GM23248 (cell line): ENCODE measurements at regions not wholly inside any gene's neighbourhood (a gene's known extent, or its start where the extent isn't known, plus 50 kb on each side); places are given as distances from the start of the nearest gene placed in this dataset.

Experiments used
- DNase-seq: peaks from one replicate; pipeline ENCODE4 v3.0.0-alpha.2; 2015
- H2AFZ ChIP-seq: fragments of 200-600 bp; sonication (generic); 2 replicates; pipeline ENCODE4 v1.6.1; 2016; ENCODE audit warnings: antibody characterized with exemption
- H3F3A ChIP-seq: fragments of 200-600 bp; sonication (generic); 2 replicates; pipeline ENCODE4 v1.6.1; 2016; ENCODE audit warnings: mild to moderate bottlenecking, antibody characterized with exemption, mixed run types; ENCODE audit not compliant: insufficient read depth
- H3K27ac ChIP-seq: fragments of 200-600 bp; sonication (generic); 2 replicates; pipeline ENCODE4 v1.5.1; 2016; ENCODE audit warnings: mild to moderate bottlenecking
- H3K27me3 ChIP-seq: fragments of 200-600 bp; sonication (generic); replicated peaks from 2 replicates; pipeline ENCODE4 v1.6.1; 2016; ENCODE audit warnings: mild to moderate bottlenecking; ENCODE audit not compliant: insufficient read depth
- H3K36me3 ChIP-seq: fragments of 200-600 bp; sonication (generic); 2 replicates; pipeline ENCODE4 v1.6.1; 2016; ENCODE audit warnings: low read depth, mild to moderate bottlenecking
- H3K4me1 ChIP-seq: fragments of 200-600 bp; sonication (generic); 2 replicates; pipeline ENCODE4 v1.6.1; 2016; ENCODE audit warnings: mild to moderate bottlenecking; ENCODE audit not compliant: insufficient read depth
- H3K4me2 ChIP-seq: fragments of 200-600 bp; sonication (generic); one replicate; pipeline ENCODE4 v1.6.1; 2016; ENCODE audit warnings: mild to moderate bottlenecking; ENCODE audit not compliant: unreplicated experiment
- H3K4me3 ChIP-seq: fragments of 200-600 bp; sonication (generic); 2 replicates; pipeline ENCODE4 v1.5.1; 2016; ENCODE audit warnings: mild to moderate bottlenecking
- H3K79me2 ChIP-seq: fragments of 200-600 bp; sonication (generic); 2 replicates; pipeline ENCODE4 v1.6.1; 2016; ENCODE audit warnings: mild to moderate bottlenecking; ENCODE audit not compliant: insufficient read depth
- H3K9ac ChIP-seq: fragments of 200-600 bp; sonication (generic); 2 replicates; pipeline ENCODE4 v1.6.1; 2016; ENCODE audit warnings: mild to moderate bottlenecking
- H3K9me2 ChIP-seq: fragments of 200-600 bp; sonication (generic); 2 replicates; pipeline ENCODE4 v1.6.1; 2016; ENCODE audit warnings: mixed run types, mild to moderate bottlenecking, moderate library complexity; ENCODE audit not compliant: insufficient read depth
- H3K9me3 ChIP-seq: fragments of 200-600 bp; sonication (generic); one replicate; pipeline ENCODE4 v1.6.1; 2017; ENCODE audit warnings: low read depth
- H4K20me1 ChIP-seq: fragments of 200-600 bp; sonication (generic); 2 replicates; pipeline ENCODE4 v1.6.0; 2016; ENCODE audit not compliant: insufficient read depth
- EZH2 ChIP-seq: fragments of 200-600 bp; sonication (generic); IDR thresholded peaks from 2 replicates; pipeline ENCODE4 v1.6.1; 2018; ENCODE audit warnings: antibody characterized with exemption, mild to moderate bottlenecking; ENCODE audit not compliant: insufficient read depth, poor library complexity, severe bottlenecking
- EZH2phosphoT487 ChIP-seq: fragments of 200-600 bp; sonication (generic); IDR thresholded peaks from 2 replicates; pipeline ENCODE4 v1.6.1; 2018; ENCODE audit warnings: antibody characterized with exemption, moderate library complexity, mild to moderate bottlenecking, low read depth; ENCODE audit not compliant: insufficient read depth
- WGBS, 2 experiments: methylation state at CpG; one replicate each; pipeline ENCODE4 v1.1.6; 2015 to 2017; ENCODE audit warnings: low lambda C conversion rate in 2 of 2, low coverage in 1 of 2; ENCODE audit errors: missing lambda C conversion rate in 2 of 2; 5-methylcytosine and 5-hydroxymethylcytosine counted together
- in situ Hi-C: fragments of 300-500 bp; cut with MboI; formaldehyde crosslinking; loops from 2 replicates; pipeline ENCODE4 v1.15.0; 2020

DNA sequence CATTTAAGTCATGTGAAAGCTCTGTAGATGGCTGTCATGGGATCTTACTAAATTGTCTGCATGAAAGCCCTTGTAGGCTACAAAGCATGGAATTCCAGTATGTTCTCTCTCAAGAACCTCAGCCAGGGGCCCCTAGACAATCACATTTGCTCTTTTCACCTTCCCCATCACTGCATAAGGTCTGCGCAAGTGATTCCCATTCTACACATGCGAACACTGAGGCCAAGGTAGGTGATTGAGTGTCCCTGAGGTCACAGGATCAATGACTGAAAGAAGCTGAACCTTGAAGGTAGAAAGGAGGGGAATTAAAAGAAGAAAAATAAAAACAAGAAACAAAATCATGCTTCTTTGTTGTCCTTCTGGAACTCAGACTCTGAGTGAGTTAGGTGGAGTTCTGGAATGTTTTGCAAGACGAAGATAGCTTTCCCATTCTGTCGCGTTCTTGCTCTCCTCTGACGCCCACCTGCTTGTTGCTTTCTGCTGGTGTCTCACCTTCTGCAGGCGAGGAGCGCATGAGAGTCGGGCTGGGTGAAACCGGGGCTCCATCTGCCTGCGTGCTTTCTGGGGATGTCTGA lies 79.9 kb downstream of the SPRING1 start:
- peaks cover 12% of the 10 kb centered on the region; the same call in 1 of the 2 replicates for H3F3A ChIP-seq
- H3K4me1 ChIP-seq = peaks cover 11% of the 10 kb centered on the region
- no peaks in the 10 kb centered on the region for H3K79me2 ChIP-seq
- H4K20me1 ChIP-seq = no peaks in the 10 kb centered on the region
- H3K9ac ChIP-seq = 0 out of 2 replicates have a peak overlapping the region, but pooled peaks have one; percentile 1
- in situ Hi-C loops = no loop called here
- H3K9me3 ChIP-seq = no peaks in the 10 kb centered on the region
- no peak for DNase-seq
- no peaks in the 10 kb centered on the region for H3K9me2 ChIP-seq
- 0 out of 2 replicates have a peak, but pooled peaks cover 5% of the 10 kb centered on the region for H3K27me3 ChIP-seq
- peak overlapping the region; percentile 82 for H3K4me2 ChIP-seq
- no peak for TF ChIP-seq EZH2
- TF ChIP-seq EZH2phosphoT487 = no peak
- no peaks in the 10 kb centered on the region for H3K36me3 ChIP-seq
- peak overlapping the region; percentile 62 for H3K4me3 ChIP-seq
- 24 to 27% methylated on average over 11 of the region's 11 CpGs for WGBS, 2 experiments
- peak overlapping the region; percentile 68 for H2AFZ ChIP-seq
- no peak overlapping the region for H3K27ac ChIP-seq

DNA sequence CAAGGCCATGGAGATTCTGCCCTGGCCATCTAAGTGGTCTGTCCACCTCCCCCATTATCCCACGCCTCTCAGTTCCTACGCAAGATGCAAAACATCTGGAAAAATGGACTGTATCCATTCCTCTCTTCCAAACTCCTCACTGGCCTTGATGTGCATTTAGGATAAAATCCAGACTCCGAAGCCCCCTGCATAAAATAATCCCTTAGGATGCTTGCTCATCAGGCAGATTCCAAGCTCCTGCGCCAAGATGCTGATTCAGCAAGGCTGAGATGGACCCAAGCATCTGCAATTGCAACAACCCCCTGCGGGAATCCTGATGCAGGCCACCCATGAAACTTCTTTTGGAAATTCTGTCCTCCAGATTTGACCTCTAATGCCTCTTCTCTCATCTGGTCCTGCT lies 81.6 kb downstream of the SPRING1 start:
- in situ Hi-C loops = no loop called here
- TF ChIP-seq EZH2 (no peak), EZH2phosphoT487 (no peak)
- Histone ChIP-seq H3K36me3 (no peaks in the 10 kb centered on the region), H3K4me3 (no peak overlapping the region), H3K27ac (no peak overlapping the region), H3K4me1 (peaks cover 11% of the 10 kb centered on the region), H3K9me2 (no peaks in the 10 kb centered on the region), H3K27me3 (no peaks in the 10 kb centered on the region; the same call in 1 of the 2 replicates), H4K20me1 (no peaks in the 10 kb centered on the region), H2AFZ (no peak overlapping the region), H3K9me3 (no peaks in the 10 kb centered on the region), H3F3A (peaks cover 12% of the 10 kb centered on the region; the same call in 1 of the 2 replicates), H3K79me2 (no peaks in the 10 kb centered on the region), H3K4me2 (no peak overlapping the region), H3K9ac (no peak overlapping the region)
- DNase-seq = no peak
- 82 to 89% methylated on average over 5 of the region's 5 CpGs for WGBS, 2 experiments

DNA sequence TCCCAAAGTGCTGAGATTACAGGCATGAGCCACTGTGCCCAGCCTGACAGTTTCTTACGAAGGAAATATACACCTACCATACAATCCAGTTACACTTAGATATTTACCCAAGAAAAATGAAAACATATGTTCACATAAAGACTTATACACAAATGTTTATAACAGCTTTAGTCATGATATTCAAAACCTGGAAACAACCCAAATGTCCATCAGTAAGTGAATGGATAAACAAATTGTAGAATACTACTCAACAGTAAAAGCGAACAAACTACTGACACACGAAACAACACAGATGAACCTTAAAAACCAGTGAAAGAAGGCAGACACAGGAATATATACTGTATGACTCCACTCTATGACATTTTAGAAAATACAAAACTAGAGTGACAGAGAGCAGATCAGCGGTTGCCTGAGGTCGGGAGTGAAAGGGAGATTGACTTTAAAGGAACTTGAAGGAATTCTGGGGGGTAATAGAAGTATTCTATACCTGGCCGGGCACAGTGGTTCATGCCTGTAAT lies 83.6 kb downstream of the SPRING1 start:
- H3K27me3 ChIP-seq = no peaks in the 10 kb centered on the region; the same call in 1 of the 2 replicates
- H3K4me1 ChIP-seq = peaks cover 5% of the 10 kb centered on the region; the same call in 1 of the 2 replicates
- TF ChIP-seq EZH2phosphoT487 (no peak), EZH2 (no peak)
- H3F3A ChIP-seq = peaks cover 5% of the 10 kb centered on the region; the same call in 1 of the 2 replicates
- H3K27ac ChIP-seq = no peak overlapping the region
- H3K79me2 ChIP-seq = no peaks in the 10 kb centered on the region
- no peaks in the 10 kb centered on the region for H4K20me1 ChIP-seq
- no peak overlapping the region for H2AFZ ChIP-seq
- H3K36me3 ChIP-seq = no peaks in the 10 kb centered on the region
- H3K9me2 ChIP-seq = no peaks in the 10 kb centered on the region
- DNase-seq = no peak
- H3K4me3 ChIP-seq = no peak overlapping the region
- H3K4me2 ChIP-seq = no peak overlapping the region
- H3K9ac ChIP-seq = no peak overlapping the region
- no peaks in the 10 kb centered on the region for H3K9me3 ChIP-seq
- 92 to 93% methylated on average over 6 of the region's 6 CpGs for WGBS, 2 experiments
- in situ Hi-C loops = no loop called here

DNA sequence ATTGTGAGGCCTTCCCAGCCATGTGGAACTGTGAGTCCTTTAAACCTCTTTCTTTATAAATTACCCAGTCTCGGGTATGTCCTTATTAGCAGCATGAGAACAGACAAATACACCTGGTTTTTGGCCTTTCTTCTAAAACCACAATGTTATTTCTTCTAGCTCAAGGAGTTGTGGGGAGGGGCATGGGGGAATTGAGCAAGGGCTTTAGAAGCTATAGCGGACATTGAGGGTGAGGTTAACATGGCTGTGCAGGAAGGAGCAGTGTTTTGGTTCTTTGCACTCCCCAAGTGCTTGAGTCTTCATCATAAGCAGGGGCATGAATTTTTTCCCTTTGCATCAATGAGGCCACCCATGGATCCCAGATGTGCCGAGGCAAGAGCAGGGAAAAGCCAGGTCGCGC lies 86.8 kb downstream of the SPRING1 start:
- Histone ChIP-seq H3F3A (no peaks in the 10 kb centered on the region), H4K20me1 (no peaks in the 10 kb centered on the region), H3K9me2 (no peaks in the 10 kb centered on the region), H3K27me3 (no peaks in the 10 kb centered on the region; the same call in 1 of the 2 replicates), H3K79me2 (no peaks in the 10 kb centered on the region), H3K9ac (no peak overlapping the region), H3K9me3 (no peaks in the 10 kb centered on the region), H3K4me2 (no peak overlapping the region), H3K27ac (no peak overlapping the region), H2AFZ (no peak overlapping the region), H3K4me3 (no peak overlapping the region), H3K4me1 (no peaks in the 10 kb centered on the region), H3K36me3 (no peaks in the 10 kb centered on the region)
- in situ Hi-C loops = no loop called here
- TF ChIP-seq EZH2phosphoT487 = no peak
- TF ChIP-seq EZH2 = no peak
- 71 to 80% methylated on average over 5 of the region's 5 CpGs for WGBS, 2 experiments
- no peak for DNase-seq
